ENCODE measurements at regions not wholly inside any gene's neighbourhood (a gene's known extent, or its start where the extent isn't known, plus 50 kb on each side); places are given as distances from the start of the nearest gene placed in this dataset.

DNA sequence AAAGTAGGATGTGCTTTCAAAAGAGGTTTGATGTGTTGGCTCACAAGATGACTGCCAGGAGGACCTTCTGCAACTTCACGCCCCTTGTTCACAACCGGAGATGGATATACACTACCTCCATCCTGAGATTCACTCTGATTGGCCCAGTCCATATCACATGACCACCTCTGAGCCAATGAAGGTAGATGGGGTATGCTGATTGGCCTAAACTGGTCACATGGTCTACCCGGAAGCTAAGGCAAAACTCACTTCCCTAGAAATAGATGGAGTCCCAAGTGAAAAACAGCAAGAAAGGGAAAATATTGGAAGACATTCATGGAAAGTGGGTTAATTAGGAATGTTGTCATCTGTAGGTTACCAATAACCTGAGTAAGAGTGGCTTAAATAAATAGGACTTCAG, 119.7 kb upstream of the MRI1 start:
- no peak for DNase-seq (ENCODE audit: low spot score)
- H3K27me3 ChIP-seq = no peaks in the 10 kb centered on the region
- H3K36me3 ChIP-seq = no peaks in the 10 kb centered on the region
- no peak for TF ChIP-seq CTCF (IDR thresholded peaks at IDR 0.05)
- peaks cover 0 to 4% of the 10 kb centered on the region in 2 donors for H3K9me3 ChIP-seq
- H3K4me3 ChIP-seq = no peak overlapping the region
- no peaks in the 10 kb centered on the region for H3K4me1 ChIP-seq
- H3K27ac ChIP-seq = no peak overlapping the region

DNA sequence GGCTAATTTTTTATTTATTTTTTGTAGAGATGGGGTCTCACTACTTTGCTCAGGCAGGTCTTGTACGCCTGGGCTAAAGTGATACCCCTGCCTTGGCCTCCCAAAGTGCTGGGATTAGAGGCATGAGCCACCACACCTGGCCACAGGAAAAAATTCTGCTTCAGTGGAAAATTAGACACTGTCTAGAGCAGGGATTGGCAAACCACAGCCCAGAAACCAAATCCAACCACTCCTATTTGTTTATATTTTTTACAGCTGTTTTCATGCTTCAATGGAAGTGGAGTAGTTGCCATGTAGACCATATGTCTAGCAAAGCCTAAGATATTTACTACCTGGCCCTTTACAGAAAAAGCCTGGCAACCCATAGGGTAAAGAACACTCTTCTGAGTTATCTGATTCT, 123.7 kb upstream of the MRI1 start:
- TF ChIP-seq CTCF (IDR thresholded peaks at IDR 0.05) = no peak
- Histone ChIP-seq H3K4me1 (no peaks in the 10 kb centered on the region), H3K9me3 (peaks cover 0 to 5% of the 10 kb centered on the region in 2 donors), H3K36me3 (no peaks in the 10 kb centered on the region), H3K4me3 (no peak overlapping the region), H3K27ac (no peak overlapping the region), H3K27me3 (no peaks in the 10 kb centered on the region)
- no peak for DNase-seq (ENCODE audit: low spot score)

GRCh38 chr19:13639342-13639929, 124.9 kb upstream of the MRI1 start:
- H3K36me3 ChIP-seq = no peaks in the 10 kb centered on the region
- no peaks in the 10 kb centered on the region for H3K27me3 ChIP-seq
- H3K9me3 ChIP-seq = peaks cover 0 to 5% of the 10 kb centered on the region in 2 donors
- no peaks in the 10 kb centered on the region for H3K4me1 ChIP-seq
- DNase-seq (ENCODE audit: low spot score) = no peak
- TF ChIP-seq CTCF (IDR thresholded peaks at IDR 0.05) = no peak
- no peak overlapping the region for H3K27ac ChIP-seq
- H3K4me3 ChIP-seq = no peak overlapping the region

DNA sequence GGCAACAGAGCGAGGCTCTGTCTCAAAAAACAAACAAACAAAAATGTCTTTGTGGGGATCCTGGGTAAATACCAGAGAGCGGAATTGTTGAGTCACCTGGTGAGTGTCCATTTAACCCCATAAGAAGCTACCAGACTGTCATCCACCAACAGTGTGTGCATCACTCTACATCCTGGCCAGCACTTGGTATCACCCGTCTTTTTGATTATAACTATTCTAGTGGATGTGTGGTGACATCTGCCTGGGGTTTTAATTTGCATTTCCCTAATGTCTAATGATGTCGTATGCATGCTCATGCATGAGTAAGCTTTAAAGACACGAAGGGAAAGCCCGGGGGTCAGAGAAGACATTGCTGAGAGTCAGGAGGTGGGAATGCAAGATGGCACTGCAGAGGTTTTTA, 126.7 kb upstream of the MRI1 start:
- Histone ChIP-seq H3K27me3 (no peaks in the 10 kb centered on the region), H3K4me3 (no peak overlapping the region), H3K9me3 (peaks cover 0 to 5% of the 10 kb centered on the region in 2 donors), H3K4me1 (no peaks in the 10 kb centered on the region), H3K27ac (no peak overlapping the region), H3K36me3 (no peaks in the 10 kb centered on the region)
- no peak for DNase-seq (ENCODE audit: low spot score)
- TF ChIP-seq CTCF (IDR thresholded peaks at IDR 0.05) = no peak

GRCh38 chr19:13634658-13635057, 128.4 kb upstream of the CACNA1A start:
- no peak for DNase-seq (ENCODE audit: low spot score)
- no peaks in the 10 kb centered on the region for H3K4me1 ChIP-seq
- H3K36me3 ChIP-seq = no peaks in the 10 kb centered on the region
- no peaks in the 10 kb centered on the region for H3K27me3 ChIP-seq
- H3K9me3 ChIP-seq = peaks cover 0 to 5% of the 10 kb centered on the region in 2 donors
- no peak overlapping the region for H3K27ac ChIP-seq
- TF ChIP-seq CTCF (IDR thresholded peaks at IDR 0.05) = no peak
- H3K4me3 ChIP-seq = no peak overlapping the region

DNA sequence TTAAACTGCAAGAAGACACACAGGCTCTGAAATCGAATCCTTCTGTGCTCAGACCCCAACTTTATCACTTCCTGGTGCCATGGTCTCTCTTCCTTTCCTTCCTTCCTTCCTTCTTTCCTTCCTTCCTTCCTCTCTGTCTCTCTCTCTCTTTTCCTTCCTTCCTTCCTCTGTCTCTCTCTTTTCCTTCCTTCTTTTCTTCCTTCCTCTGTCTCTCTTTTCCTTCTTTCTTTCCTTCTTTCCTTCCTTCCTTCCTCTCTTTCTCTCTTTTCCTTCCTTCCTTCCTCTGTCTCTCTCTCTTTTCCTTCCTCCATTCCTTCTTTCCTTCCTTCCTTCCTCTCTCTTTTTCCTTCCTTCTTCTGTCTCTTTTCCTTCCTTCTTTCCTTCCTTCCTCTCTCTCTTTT, 127.2 kb upstream of the CACNA1A start:
- Histone ChIP-seq H3K27ac (no peak overlapping the region), H3K27me3 (no peaks in the 10 kb centered on the region), H3K9me3 (no peaks in the 10 kb centered on the region), H3K4me1 (no peaks in the 10 kb centered on the region), H3K36me3 (no peaks in the 10 kb centered on the region), H3K4me3 (no peak overlapping the region)
- no peak for DNase-seq (ENCODE audit: low spot score)
- no peak for TF ChIP-seq CTCF (IDR thresholded peaks at IDR 0.05)

Measured in right atrium auricular region (tissue), 2 donors.